PC-3 (cell line): ENCODE measurements at regions not wholly inside any gene's neighbourhood (a gene's known extent, or its start where the extent isn't known, plus 50 kb on each side); places are given as distances from the start of the nearest gene placed in this dataset.

Experiments used
- CTCF ChIP-seq: fragments of 300-600 bp; sonication (generic); conservative IDR thresholded peaks from 2 replicates; pipeline ENCODE4 v1.5.1; 2017; ENCODE audit warnings: antibody characterized with exemption, low read depth, mild to moderate bottlenecking, low read length
- EZH2 ChIP-seq: fragments of 300-600 bp; sonication (generic); IDR thresholded peaks from one replicate; pipeline ENCODE4 v1.6.1; 2017; ENCODE audit warnings: antibody characterized with exemption, mild to moderate bottlenecking, low read length; ENCODE audit not compliant: unreplicated experiment
- EZH2phosphoT487 ChIP-seq: fragments of 300-600 bp; sonication (generic); IDR thresholded peaks from 2 replicates; pipeline ENCODE4 v1.6.1; 2018; ENCODE audit warnings: mild to moderate bottlenecking, antibody characterized with exemption, low read length, borderline replicate concordance

- no peak for TF ChIP-seq CTCF
- no peak for TF ChIP-seq EZH2phosphoT487
- TF ChIP-seq EZH2, result no peak
These were observed 62.1 kb upstream of the ADGRA1 start for GRCh38 chr10:133025558-133026090.
